ENCODE measurements at regions not wholly inside any gene's neighbourhood (a gene's known extent, or its start where the extent isn't known, plus 50 kb on each side); places are given as distances from the start of the nearest gene placed in this dataset.
"Not testable (repeated sequence)": the region's sequence is repeated elsewhere in the genome, so short reads cannot be mapped to it uniquely, and the experiment has no call there.

DNA sequence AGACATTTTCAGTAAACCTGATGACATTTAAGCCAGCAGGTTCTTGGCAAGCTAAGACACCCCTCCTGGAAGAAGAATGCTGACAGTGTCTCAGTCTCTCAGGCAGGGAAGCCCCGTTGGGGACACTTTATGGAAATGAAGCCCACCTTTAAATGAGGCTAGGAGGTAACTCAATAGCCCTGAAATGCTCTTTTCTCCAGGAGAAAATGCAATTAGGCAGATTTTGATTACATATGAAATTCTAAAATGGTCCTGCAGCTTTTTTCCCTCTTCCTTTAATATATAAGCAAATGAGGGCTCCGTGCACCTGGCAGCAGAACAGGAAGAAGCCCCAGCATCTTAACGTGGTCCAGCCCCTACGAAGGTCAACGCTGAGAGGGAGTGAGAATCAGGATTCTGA, 65.8 kb upstream of the CHST15 start:
- no peak for DNase-seq

DNA sequence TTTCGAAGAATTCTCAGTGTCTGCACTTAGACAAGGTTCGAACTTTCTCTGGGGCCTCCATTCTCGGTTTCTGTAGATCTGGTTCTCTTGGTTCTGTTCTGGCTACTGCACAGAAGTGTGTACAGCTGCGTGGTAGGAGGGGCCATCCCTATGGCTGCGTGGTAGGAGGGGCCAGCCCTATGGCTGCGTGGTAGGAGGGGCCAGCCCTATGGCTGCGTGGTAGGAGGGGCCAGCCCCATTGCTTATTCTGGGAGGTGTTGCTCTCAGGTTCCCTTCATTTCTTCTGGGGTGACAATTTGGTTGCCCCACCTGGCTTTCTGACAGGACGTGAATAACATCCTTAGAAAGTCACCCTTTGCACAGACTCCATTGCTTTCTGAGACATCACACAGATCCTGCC, 65.2 kb upstream of the CHST15 start:
- no peak for DNase-seq

DNA sequence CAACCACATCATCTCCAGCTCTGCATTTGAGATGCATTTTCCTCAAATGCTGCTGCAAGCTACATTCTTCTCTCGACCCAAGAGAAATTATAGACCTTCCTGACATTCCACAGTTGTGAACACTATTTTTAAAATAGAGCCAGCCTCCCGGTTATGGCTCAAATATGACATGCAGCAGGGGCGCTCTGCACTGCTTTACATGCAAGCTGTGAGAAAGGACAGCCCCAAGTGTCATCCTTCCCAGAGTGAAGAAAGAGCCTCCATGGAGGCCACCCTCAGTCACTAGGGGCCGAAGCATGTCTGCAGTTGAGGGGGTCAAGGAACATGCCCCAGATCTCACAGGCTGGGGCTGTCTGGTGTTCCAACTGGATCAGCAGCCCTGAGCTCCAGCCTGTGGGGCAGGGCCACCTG, 63.9 kb upstream of the CHST15 start:
- no peak for DNase-seq

DNA sequence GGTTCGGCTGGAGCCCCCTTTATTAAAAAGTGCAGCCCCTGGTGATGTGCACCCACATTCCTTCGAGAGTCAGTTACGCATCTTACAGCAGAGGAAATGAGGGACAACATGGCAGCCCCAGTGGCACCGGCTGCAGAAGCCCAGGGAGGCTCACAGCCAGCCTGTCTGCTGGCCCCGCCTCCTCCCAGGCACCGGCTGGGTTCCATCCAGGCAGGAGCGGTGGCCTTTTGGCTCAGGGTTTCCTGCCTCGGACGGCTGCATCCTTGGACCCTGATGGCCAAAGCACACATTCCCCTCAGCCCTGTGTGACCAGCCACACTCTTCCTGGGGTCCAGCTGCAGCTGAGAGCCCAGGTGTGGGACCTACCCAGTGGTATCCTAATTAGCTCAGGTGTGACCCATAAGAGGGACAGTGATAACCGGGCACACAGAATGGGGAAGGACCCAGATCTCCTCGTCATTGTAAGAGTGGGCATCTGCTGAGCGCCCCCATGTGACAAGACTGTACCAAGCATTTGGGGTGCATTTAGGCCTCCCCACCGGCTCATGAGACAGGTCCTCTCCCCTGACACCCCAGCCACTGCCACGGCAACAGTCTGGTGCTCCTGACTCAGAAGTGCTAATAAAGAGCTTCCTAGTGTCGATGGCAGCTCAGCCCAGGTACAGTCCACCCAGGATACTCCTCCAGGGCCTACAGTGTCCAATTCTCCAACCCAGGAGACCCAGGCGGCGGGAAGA, 63.3 kb upstream of the CHST15 start:
- no peak for DNase-seq

DNA sequence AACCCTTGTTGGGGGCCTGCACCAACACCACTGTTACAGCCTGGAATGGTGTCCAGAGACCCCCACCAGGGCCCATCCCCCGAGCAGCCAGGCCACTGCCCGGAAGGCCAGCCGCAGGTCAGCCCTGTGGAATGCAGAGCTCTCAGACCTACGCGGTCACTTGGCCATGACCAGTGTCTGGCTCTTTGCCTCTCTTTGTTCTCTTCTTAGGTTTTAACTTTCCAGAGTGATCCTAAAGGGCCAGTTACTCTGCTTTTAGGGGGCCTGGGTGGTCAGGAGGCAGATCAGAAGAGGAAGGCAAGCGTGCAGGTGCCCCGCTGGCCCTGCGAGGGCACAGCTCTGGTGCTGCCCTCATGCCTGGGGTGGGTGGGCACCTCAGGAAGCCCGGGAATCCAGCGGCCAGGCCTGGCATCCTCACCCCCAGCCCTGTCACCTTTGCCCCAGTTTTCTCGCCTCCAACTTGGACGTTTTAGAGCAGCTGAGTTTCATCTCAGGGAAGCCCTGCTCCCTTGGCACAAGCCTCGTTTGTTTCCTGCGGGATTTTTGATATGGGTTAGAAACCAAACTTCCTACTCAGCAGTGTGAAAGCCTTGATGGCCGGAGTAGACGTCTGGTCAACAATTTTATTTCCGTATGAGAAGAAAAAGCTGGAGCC, 62.5 kb upstream of the CHST15 start:
- no peak for DNase-seq

GRCh38 chr10:124153023-124153826, 59.8 kb upstream of the CHST15 start:
- peak; percentile 73 for DNase-seq

- no peak for DNase-seq
Measured at GRCh38 chr10:124152139-124153022, 59.0 kb upstream of the CHST15 start.

DNA sequence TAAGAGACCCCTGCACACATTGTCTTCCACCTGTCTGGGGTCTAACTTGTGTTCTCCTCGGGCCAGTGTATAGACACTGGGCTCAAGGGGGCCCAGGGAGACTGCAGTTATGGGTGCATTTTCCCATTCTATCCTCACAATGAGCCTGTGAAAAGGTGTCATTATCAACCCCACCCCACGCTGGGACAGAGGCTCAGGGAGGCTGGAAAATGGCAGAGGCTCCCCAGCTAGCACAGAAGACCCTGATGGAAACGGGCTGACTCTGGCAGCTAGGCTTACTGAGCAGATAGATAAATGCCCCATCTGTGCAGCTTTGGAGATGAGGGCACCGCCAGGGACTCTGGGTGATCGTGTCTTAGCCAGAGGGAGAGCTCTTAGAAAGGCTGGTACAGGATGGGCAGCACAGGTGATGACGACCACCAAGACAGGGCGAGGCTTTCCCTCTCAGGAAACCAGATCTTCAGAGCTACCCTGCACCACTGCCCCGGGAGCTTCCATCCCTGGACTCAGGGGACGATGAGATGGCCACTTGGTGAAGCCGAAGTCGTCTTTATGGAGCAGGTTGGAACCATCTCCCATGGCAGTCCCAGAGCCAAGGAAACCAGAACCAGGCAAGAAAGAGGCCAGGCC, 58.2 kb upstream of the CHST15 start:
- no peak for DNase-seq

DNA sequence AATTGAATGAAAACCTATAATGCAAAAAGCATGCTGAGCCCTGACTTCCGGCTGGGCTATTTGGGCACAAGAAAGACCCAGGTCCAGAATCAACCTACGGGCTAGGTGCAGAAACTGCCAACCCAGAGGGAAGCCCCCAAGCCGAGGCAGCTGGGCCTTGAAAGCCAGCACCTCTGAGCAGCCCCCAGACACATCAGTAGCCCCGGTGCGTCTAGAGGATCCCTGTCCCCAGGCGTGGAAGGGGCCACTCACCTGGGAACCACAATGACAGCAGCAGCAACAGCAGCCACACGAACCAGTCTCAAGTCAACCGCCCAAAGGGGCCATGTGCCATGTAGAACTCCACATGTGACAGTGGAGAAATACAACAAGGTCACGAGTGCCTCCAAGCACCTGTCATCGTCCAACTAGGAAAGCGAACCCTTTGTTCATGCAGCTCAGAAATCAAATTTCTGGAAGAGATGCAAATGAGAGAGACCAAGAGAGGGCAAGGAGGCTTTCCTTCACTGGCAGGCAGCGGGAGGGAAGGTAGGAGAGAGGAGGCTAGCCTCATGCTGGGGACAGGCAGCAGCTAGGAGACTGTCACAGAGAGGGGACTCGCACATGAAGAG, 57.5 kb upstream of the CHST15 start:
- DNase-seq, result no peak

DNA sequence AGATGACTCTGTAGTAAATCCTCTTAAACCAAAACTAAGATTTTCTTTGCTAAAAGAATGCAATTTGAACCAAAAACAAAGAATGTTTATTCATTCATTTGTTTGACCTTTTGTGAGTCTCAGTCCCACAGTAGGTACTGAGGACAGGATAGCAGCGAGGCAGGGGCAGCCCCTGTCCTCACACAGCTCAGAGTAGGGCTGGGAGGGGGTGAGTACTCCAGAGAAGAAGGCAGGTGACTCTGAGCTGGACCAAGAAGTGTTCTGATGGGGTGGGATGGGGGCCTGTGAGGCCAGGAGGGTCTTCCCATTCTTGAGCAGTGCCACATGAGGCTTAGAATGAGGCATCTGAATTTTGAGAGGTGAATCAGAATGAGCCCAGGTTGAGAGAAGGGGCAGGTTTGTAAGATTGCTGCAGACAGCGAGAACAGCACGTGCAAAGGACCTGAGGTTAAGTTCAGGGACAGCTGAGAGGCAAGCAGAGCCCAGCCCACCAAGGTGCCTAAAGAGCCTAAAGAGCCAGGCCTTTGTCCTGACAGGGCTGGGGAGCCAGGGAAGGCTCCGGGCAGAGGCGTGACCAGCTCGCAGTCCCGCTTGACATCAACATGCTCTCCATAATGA, 56.9 kb upstream of the CHST15 start:
- DNase-seq, result no peak

- no peak for DNase-seq
Measured at GRCh38 chr10:124149189-124150042, 56.0 kb upstream of the CHST15 start.

- DNase-seq, result not testable (repeated sequence)
Measured at GRCh38 chr10:124148509-124149188, 55.3 kb upstream of the CHST15 start.

DNA sequence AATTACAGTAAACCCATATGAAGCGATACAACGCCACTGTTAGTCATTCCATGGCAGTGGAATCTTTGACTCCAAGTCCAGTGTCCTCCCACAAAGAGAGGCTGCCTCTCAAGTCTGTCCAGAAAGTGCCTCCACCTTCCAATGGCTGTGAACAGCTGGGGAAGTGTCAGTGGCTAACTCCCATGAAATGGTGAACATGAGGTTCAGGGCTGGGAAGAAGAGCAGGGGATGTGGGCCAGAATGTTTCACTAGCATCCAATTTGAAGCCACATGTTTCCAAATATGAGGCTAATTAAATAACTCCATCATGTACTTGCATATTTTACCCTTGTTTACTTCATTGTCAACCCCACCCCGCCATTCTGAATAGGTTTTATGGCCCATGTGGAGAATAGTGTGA, 53.1 kb upstream of the CHST15 start:
- no peak for DNase-seq

GRCh38 chr10:124145109-124145870, 51.9 kb upstream of the CHST15 start:
- no peak for DNase-seq

- no peak for DNase-seq
Measured at GRCh38 chr10:124144536-124144935, 51.1 kb upstream of the CHST15 start.

DNA sequence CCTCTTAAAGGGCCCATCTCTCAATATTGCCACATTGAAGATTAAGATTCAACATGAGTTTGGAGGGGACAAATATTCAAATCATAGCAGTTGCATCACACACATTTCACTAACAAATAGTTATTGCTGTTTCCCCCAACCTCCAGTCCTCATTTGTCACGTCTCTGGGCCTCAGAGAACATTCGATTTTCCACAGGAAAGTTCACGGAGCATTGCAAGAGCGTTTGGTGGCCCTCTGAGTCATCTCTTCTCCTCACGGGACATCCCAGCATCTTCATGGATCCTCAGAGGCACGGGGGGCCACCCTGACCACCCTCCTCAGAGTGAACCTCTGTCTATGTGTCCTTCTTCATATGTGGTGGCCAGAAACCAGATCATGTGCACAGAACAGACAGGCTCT, 50.3 kb upstream of the CHST15 start:
- no peak for DNase-seq
